ENCODE measurements at regions not wholly inside any gene's neighbourhood (a gene's known extent, or its start where the extent isn't known, plus 50 kb on each side); places are given as distances from the start of the nearest gene placed in this dataset.
"Not testable (repeated sequence)": the region's sequence is repeated elsewhere in the genome, so short reads cannot be mapped to it uniquely, and the experiment has no call there.

- DNase-seq = no peak
These were observed 102.9 kb downstream of the LRRN1 start for GRCh38 chr3:3902161-3902560.

- no peak for DNase-seq
These were observed 106.9 kb downstream of the LRRN1 start for GRCh38 chr3:3906171-3906570.

GRCh38 chr3:3907023-3907422 lies 107.8 kb downstream of the LRRN1 start:
- no peak for DNase-seq

- no peak for DNase-seq
These were observed 119.5 kb downstream of the LRRN1 start for GRCh38 chr3:3918763-3919162.

- DNase-seq = no peak
These were observed 120.1 kb downstream of the LRRN1 start for GRCh38 chr3:3919316-3919715.

- no peak for DNase-seq
These were observed 124.4 kb downstream of the LRRN1 start for GRCh38 chr3:3923619-3924018.

- DNase-seq = no peak
These were observed 128.0 kb downstream of the LRRN1 start for GRCh38 chr3:3927198-3927597.

- DNase-seq = peak; percentile 4
These were observed 128.7 kb downstream of the LRRN1 start for GRCh38 chr3:3927965-3928364.

- not testable (repeated sequence) for DNase-seq
These were observed 142.1 kb downstream of the LRRN1 start for GRCh38 chr3:3941380-3941779.

- no peak for DNase-seq
These were observed 151.8 kb downstream of the LRRN1 start for GRCh38 chr3:3951071-3951470.

GRCh38 chr3:3951501-3951900 lies 152.3 kb downstream of the LRRN1 start:
- DNase-seq = no peak

- not testable (repeated sequence) for DNase-seq
These were observed 163.6 kb downstream of the LRRN1 start for GRCh38 chr3:3962867-3963266.

- no peak for DNase-seq
These were observed 184.8 kb downstream of the LRRN1 start for GRCh38 chr3:3984053-3984452.

GRCh38 chr3:3991598-3991997 lies 192.4 kb downstream of the LRRN1 start:
- no peak for DNase-seq

- no peak for DNase-seq
These were observed 193.2 kb downstream of the LRRN1 start for GRCh38 chr3:3992312-3992874.

GRCh38 chr3:3998140-3998922 lies 199.1 kb downstream of the LRRN1 start:
- DNase-seq = no peak

- not testable (repeated sequence) for DNase-seq
These were observed 200.1 kb downstream of the LRRN1 start for GRCh38 chr3:3999340-3999739.

- DNase-seq = no peak
These were observed 202.7 kb downstream of the LRRN1 start for GRCh38 chr3:4001976-4002375.

- DNase-seq = no peak
These were observed 207.1 kb downstream of the LRRN1 start for GRCh38 chr3:4006288-4006687.

GRCh38 chr3:4008205-4008604 lies 209.0 kb downstream of the LRRN1 start:
- DNase-seq = no peak

- DNase-seq = no peak
These were observed 211.9 kb downstream of the LRRN1 start for GRCh38 chr3:4011166-4011565.

GRCh38 chr3:4015426-4015825 lies 216.2 kb downstream of the LRRN1 start:
- no peak for DNase-seq

- DNase-seq = no peak
These were observed 220.3 kb downstream of the LRRN1 start for GRCh38 chr3:4019501-4019900.

GRCh38 chr3:4021162-4021561 lies 221.9 kb downstream of the LRRN1 start:
- no peak for DNase-seq

- no peak for DNase-seq
These were observed 229.9 kb downstream of the LRRN1 start for GRCh38 chr3:4029135-4029534.

Data from NCI-H187 treated with DMSO at 0.1 percent for 48 hours (cell line).